ENCODE measurements at regions not wholly inside any gene's neighbourhood (a gene's known extent, or its start where the extent isn't known, plus 50 kb on each side); places are given as distances from the start of the nearest gene placed in this dataset.

GRCh38 chr17:70310221-70310672 is 140.9 kb downstream of the KCNJ2 start:
- H3K4me1 Mint-ChIP-seq (ENCODE audit: low read depth, unreplicated experiment) = no peaks in the 10 kb centered on the region
- TF ChIP-seq CTCF (IDR thresholded peaks at IDR 0.05; ENCODE audit: partially characterized antibody, unreplicated experiment) = no peak
- no peak overlapping the region for H3K27ac Mint-ChIP-seq (ENCODE audit: unreplicated experiment)
- no peak for DNase-seq
- H3K9me3 Mint-ChIP-seq (ENCODE audit: unreplicated experiment) = no peaks in the 10 kb centered on the region
- no peak overlapping the region for H3K4me3 Mint-ChIP-seq (ENCODE audit: unreplicated experiment)
- H3K27me3 Mint-ChIP-seq (ENCODE audit: unreplicated experiment) = no peaks in the 10 kb centered on the region
- H3K36me3 Mint-ChIP-seq (ENCODE audit: unreplicated experiment) = no peaks in the 10 kb centered on the region

- H3K27me3 Mint-ChIP-seq (ENCODE audit: unreplicated experiment) = no peaks in the 10 kb centered on the region
- no peaks in the 10 kb centered on the region for H3K9me3 Mint-ChIP-seq (ENCODE audit: unreplicated experiment)
- H3K36me3 Mint-ChIP-seq (ENCODE audit: unreplicated experiment) = no peaks in the 10 kb centered on the region
- TF ChIP-seq CTCF (IDR thresholded peaks at IDR 0.05; ENCODE audit: partially characterized antibody, unreplicated experiment) = no peak
- DNase-seq = no peak
- no peak overlapping the region for H3K4me3 Mint-ChIP-seq (ENCODE audit: unreplicated experiment)
- no peak overlapping the region for H3K27ac Mint-ChIP-seq (ENCODE audit: unreplicated experiment)
- H3K4me1 Mint-ChIP-seq (ENCODE audit: low read depth, unreplicated experiment) = no peaks in the 10 kb centered on the region
These were observed 143.9 kb downstream of the KCNJ2 start for GRCh38 chr17:70313086-70313852.

GRCh38 chr17:70314096-70314495 is 144.8 kb downstream of the KCNJ2 start:
- TF ChIP-seq CTCF (IDR thresholded peaks at IDR 0.05; ENCODE audit: partially characterized antibody, unreplicated experiment) = no peak
- no peaks in the 10 kb centered on the region for H3K36me3 Mint-ChIP-seq (ENCODE audit: unreplicated experiment)
- no peak for DNase-seq
- no peaks in the 10 kb centered on the region for H3K4me1 Mint-ChIP-seq (ENCODE audit: low read depth, unreplicated experiment)
- H3K9me3 Mint-ChIP-seq (ENCODE audit: unreplicated experiment) = no peaks in the 10 kb centered on the region
- no peak overlapping the region for H3K4me3 Mint-ChIP-seq (ENCODE audit: unreplicated experiment)
- H3K27ac Mint-ChIP-seq (ENCODE audit: unreplicated experiment) = no peak overlapping the region
- no peaks in the 10 kb centered on the region for H3K27me3 Mint-ChIP-seq (ENCODE audit: unreplicated experiment)

- H3K36me3 Mint-ChIP-seq (ENCODE audit: unreplicated experiment) = no peaks in the 10 kb centered on the region
- no peak for TF ChIP-seq CTCF (IDR thresholded peaks at IDR 0.05; ENCODE audit: partially characterized antibody, unreplicated experiment)
- no peaks in the 10 kb centered on the region for H3K27me3 Mint-ChIP-seq (ENCODE audit: unreplicated experiment)
- H3K9me3 Mint-ChIP-seq (ENCODE audit: unreplicated experiment) = no peaks in the 10 kb centered on the region
- H3K4me3 Mint-ChIP-seq (ENCODE audit: unreplicated experiment) = no peak overlapping the region
- no peak for DNase-seq
- no peak overlapping the region for H3K27ac Mint-ChIP-seq (ENCODE audit: unreplicated experiment)
- no peaks in the 10 kb centered on the region for H3K4me1 Mint-ChIP-seq (ENCODE audit: low read depth, unreplicated experiment)
These were observed 145.2 kb downstream of the KCNJ2 start for GRCh38 chr17:70314506-70314905.

GRCh38 chr17:70317421-70317820 is 148.1 kb downstream of the KCNJ2 start:
- no peak for TF ChIP-seq CTCF (IDR thresholded peaks at IDR 0.05; ENCODE audit: partially characterized antibody, unreplicated experiment)
- DNase-seq = no peak
- Mint-ChIP-seq H3K4me1 (ENCODE audit: low read depth, unreplicated experiment) (no peaks in the 10 kb centered on the region), H3K4me3 (ENCODE audit: unreplicated experiment) (no peak overlapping the region), H3K36me3 (ENCODE audit: unreplicated experiment) (no peaks in the 10 kb centered on the region), H3K9me3 (ENCODE audit: unreplicated experiment) (no peaks in the 10 kb centered on the region), H3K27ac (ENCODE audit: unreplicated experiment) (no peak overlapping the region), H3K27me3 (ENCODE audit: unreplicated experiment) (no peaks in the 10 kb centered on the region)

Data from glutamatergic neuron (in vitro differentiated cells).